ENCODE measurements at regions not wholly inside any gene's neighbourhood (a gene's known extent, or its start where the extent isn't known, plus 50 kb on each side); places are given as distances from the start of the nearest gene placed in this dataset.

DNA sequence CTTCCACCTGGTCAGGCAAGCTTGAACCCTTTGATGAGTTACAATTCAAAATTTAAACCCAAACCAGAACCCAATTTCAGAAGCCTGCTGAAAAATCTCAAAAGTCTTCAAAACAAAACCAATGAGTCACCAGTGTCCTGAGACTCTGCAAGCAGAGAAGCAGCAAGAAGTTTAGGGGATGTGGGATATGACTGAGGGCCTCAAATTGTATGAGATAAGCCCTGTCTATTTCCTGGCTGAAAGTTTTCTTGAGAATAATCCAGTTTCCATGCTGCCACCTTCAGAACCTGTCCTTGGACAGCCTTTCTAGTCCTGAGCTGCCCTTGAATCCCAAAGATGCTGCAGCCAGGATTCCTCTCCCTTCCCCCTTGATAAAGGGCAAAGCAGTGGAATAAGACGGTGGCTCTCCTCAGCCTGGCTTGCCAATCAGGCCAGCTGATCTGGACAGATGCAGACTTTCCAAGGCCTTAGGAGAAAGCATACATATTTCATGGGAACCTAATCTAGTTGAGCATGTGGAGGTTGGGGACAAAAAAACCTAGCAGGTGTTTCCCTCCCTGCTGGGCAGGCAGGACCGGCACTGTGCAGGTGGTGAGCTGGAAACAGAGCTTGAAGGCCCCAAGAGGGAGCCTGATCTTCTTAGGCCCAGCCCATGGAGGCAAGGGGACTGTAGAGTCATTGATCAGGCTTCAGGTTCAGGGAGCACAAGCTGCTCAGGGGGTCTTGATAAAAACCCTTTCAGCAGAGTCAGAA is 278.0 kb upstream of the MGAT5 start:
- H3K4me3 ChIP-seq (ENCODE audit: control insufficient read depth in 1 of 2, extremely low read depth in 1 of 2, low read length in 1 of 2): no peak overlapping the region
- H3K27ac ChIP-seq (ENCODE audit: low read length): no peak overlapping the region
- POLR2A ChIA-PET: interaction anchor here (0.6 kb wide), 3 partner anchors 89 to 529 kb away, joined by 3 to 8 read pairs (median 4); no protein-coding TSS in a partner anchor
- ATAC-seq (replicated peaks in 1 of 4) (no peak), DNase-seq (no peak)
- CTCF ChIA-PET: interaction anchor here in 1 of 2 donors (0.7 kb wide), 1 partner anchor 440 kb away, joined by 3 read pairs; no protein-coding TSS in a partner anchor
- Mint-ChIP-seq H3K36me3 (no peaks in the 10 kb centered on the region), H3K27me3 (peaks cover 8% of the 10 kb centered on the region in 2 donors), H3K27ac (no peak overlapping the region), H3K9me3 (no peaks in the 10 kb centered on the region), H3K4me3 (no peak overlapping the region), H3K4me1 (no peaks in the 10 kb centered on the region)
- no peaks in the 10 kb centered on the region for H3K27me3 ChIP-seq (replicated peaks in 1 of 2; ENCODE audit: control insufficient read depth in 2 of 2, extremely low read depth in 1 of 2, insufficient read depth in 2 of 2, low read length in 1 of 2)
- H3K9me3 ChIP-seq: no peaks in the 10 kb centered on the region
- no peaks in the 10 kb centered on the region for H3K36me3 ChIP-seq (ENCODE audit: control insufficient read depth in 2 of 2, extremely low read depth in 1 of 2, insufficient read depth in 1 of 2, low read length in 1 of 2)
- H3K4me1 ChIP-seq (ENCODE audit: control insufficient read depth in 1 of 2, extremely low read depth in 1 of 2, insufficient read depth in 2 of 2, low read length in 2 of 2): no peaks in the 10 kb centered on the region
- 0% methylated on average over 1 of the region's 2 CpGs for WGBS (ENCODE audit: insufficient coverage)

DNA sequence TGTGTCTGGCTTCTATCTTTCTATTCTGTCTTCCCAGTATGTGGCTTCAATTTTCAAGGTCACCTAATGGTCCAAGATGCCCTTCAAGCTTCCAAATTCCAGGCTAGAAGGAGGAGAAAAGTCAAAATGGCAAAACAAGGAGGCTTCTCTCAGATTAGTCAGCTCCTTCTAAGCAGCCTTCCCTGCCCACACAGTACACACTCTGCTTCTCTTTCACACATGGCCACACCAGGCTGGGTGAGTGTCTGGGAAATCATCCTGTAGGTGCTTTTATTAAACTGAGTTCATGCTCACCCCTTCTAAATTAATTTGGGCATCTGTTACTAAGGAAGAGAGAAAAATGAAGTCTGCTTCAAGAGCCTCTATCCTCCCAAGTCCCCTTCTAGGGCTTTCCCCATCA is 277.2 kb upstream of the MGAT5 start:
- Mint-ChIP-seq H3K9me3 (no peaks in the 10 kb centered on the region), H3K27me3 (peaks cover 4 to 5% of the 10 kb centered on the region in 2 donors), H3K36me3 (no peaks in the 10 kb centered on the region), H3K27ac (no peak overlapping the region), H3K4me3 (no peak overlapping the region), H3K4me1 (no peaks in the 10 kb centered on the region)
- DNase-seq: no peak
- Histone ChIP-seq H3K4me1 (ENCODE audit: control insufficient read depth in 1 of 2, extremely low read depth in 1 of 2, insufficient read depth in 2 of 2, low read length in 2 of 2) (no peaks in the 10 kb centered on the region), H3K36me3 (ENCODE audit: control insufficient read depth in 2 of 2, extremely low read depth in 1 of 2, insufficient read depth in 1 of 2, low read length in 1 of 2) (no peaks in the 10 kb centered on the region), H3K9me3 (no peaks in the 10 kb centered on the region), H3K27ac (ENCODE audit: low read length) (no peak overlapping the region), H3K4me3 (ENCODE audit: control insufficient read depth in 1 of 2, extremely low read depth in 1 of 2, low read length in 1 of 2) (no peak overlapping the region), H3K27me3 (replicated peaks in 1 of 2; ENCODE audit: control insufficient read depth in 2 of 2, extremely low read depth in 1 of 2, insufficient read depth in 2 of 2, low read length in 1 of 2) (no peaks in the 10 kb centered on the region)
- ChIA-PET CTCF (interaction anchor here in 1 of 2 donors (0.7 kb wide), 1 partner anchor 440 kb away, joined by 3 read pairs; no protein-coding TSS in a partner anchor), POLR2A (interaction anchor here (0.6 kb wide), 2 partner anchors 113 to 529 kb away, joined by 3 to 8 read pairs; no protein-coding TSS in a partner anchor)
- ATAC-seq (replicated peaks in 1 of 4): no peak

DNA sequence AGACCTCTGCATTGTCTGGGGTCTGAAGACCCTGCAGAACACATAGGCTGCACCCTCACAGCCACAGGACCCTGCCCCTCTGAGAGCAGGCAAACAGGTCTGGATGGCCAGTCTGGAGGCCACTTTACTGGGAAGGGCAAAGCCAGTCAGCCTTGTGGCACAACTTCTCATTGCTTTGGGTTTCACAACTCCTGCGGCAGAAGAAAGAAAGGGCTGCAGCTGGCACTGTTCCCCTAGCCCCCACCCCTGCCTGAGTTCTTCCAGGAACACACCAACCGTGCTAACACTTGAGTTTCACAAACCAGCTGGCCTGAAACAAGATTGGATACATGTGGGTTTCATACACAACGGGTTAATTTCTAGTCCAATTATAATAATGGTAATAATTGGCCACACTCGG is 276.5 kb upstream of the MGAT5 start:
- Mint-ChIP-seq H3K36me3 (no peaks in the 10 kb centered on the region), H3K9me3 (no peaks in the 10 kb centered on the region), H3K27me3 (peaks cover 0 to 5% of the 10 kb centered on the region in 2 donors), H3K27ac (no peak overlapping the region), H3K4me1 (no peaks in the 10 kb centered on the region), H3K4me3 (no peak overlapping the region)
- H3K4me1 ChIP-seq (ENCODE audit: control insufficient read depth in 1 of 2, extremely low read depth in 1 of 2, insufficient read depth in 2 of 2, low read length in 2 of 2): no peaks in the 10 kb centered on the region
- DNase-seq: no peak
- H3K27me3 ChIP-seq (replicated peaks in 1 of 2; ENCODE audit: control insufficient read depth in 2 of 2, extremely low read depth in 1 of 2, insufficient read depth in 2 of 2, low read length in 1 of 2): no peaks in the 10 kb centered on the region
- no peak for ATAC-seq (replicated peaks in 1 of 4)
- H3K36me3 ChIP-seq (ENCODE audit: control insufficient read depth in 2 of 2, extremely low read depth in 1 of 2, insufficient read depth in 1 of 2, low read length in 1 of 2): no peaks in the 10 kb centered on the region
- no peak overlapping the region for H3K27ac ChIP-seq (ENCODE audit: low read length)
- WGBS (ENCODE audit: insufficient coverage): no CpG with 5 or more reads among the region's 4 CpGs
- ChIA-PET CTCF (no interaction called here), POLR2A (no interaction called here)
- no peaks in the 10 kb centered on the region for H3K9me3 ChIP-seq
- H3K4me3 ChIP-seq (ENCODE audit: control insufficient read depth in 1 of 2, extremely low read depth in 1 of 2, low read length in 1 of 2): no peak overlapping the region

DNA sequence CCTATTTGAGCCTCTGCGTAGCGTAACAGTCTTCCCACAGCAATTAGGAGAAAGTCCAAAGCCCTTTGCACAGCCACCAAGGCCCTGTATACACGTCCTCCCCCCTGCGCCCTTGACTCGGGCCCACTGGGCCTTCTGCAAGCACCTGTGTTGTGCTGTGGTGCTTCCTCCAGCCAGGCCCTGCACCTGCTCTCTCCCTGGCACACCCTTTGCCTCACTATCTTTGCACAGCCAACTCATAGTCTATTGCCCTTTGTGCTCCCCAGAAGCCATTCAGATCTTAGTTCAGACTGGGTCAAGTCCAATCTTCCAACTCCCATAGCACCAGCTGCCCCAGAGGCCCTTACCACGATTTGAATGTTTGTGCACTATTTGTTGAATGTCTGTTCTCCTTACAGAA is 271.6 kb upstream of the MGAT5 start:
- ChIA-PET CTCF (no interaction called here), POLR2A (no interaction called here)
- Histone ChIP-seq H3K36me3 (ENCODE audit: control insufficient read depth in 2 of 2, extremely low read depth in 1 of 2, insufficient read depth in 1 of 2, low read length in 1 of 2) (no peaks in the 10 kb centered on the region), H3K27me3 (replicated peaks in 1 of 2; ENCODE audit: control insufficient read depth in 2 of 2, extremely low read depth in 1 of 2, insufficient read depth in 2 of 2, low read length in 1 of 2) (peaks cover 0 to 2% of the 10 kb centered on the region in 2 experiments), H3K27ac (ENCODE audit: low read length) (no peak overlapping the region), H3K4me3 (ENCODE audit: control insufficient read depth in 1 of 2, extremely low read depth in 1 of 2, low read length in 1 of 2) (no peak overlapping the region), H3K9me3 (no peaks in the 10 kb centered on the region), H3K4me1 (ENCODE audit: control insufficient read depth in 1 of 2, extremely low read depth in 1 of 2, insufficient read depth in 2 of 2, low read length in 2 of 2) (no peaks in the 10 kb centered on the region)
- WGBS (ENCODE audit: insufficient coverage): 66% methylated on average over 5 of the region's 6 CpGs
- Mint-ChIP-seq H3K36me3 (no peaks in the 10 kb centered on the region), H3K9me3 (no peaks in the 10 kb centered on the region), H3K27ac (no peak overlapping the region), H3K27me3 (peaks cover 0 to 4% of the 10 kb centered on the region in 2 donors), H3K4me3 (no peak overlapping the region), H3K4me1 (no peaks in the 10 kb centered on the region)
- ATAC-seq (replicated peaks in 1 of 4): no peak
- no peak for DNase-seq

DNA sequence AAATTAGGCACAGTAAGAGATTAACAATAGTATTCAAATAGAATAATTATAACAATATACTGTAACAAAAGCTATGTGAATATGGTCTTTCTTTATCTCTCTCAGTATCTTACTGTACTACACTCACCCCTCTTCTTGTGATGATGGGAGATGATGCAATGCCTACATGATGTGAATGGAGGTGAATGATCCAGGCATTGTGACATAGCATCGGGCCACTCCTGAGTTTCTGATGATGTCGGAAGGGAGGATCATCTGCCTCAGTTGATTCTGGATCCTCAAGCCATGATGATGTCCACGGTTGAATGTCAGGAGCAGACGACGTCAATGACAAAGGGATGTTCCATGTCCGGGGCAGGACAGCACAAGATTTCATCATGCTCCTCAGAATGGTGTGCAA is 268.3 kb upstream of the MGAT5 start:
- H3K27me3 ChIP-seq (replicated peaks in 1 of 2; ENCODE audit: control insufficient read depth in 2 of 2, extremely low read depth in 1 of 2, insufficient read depth in 2 of 2, low read length in 1 of 2): peaks cover 0 to 13% of the 10 kb centered on the region in 2 experiments
- Mint-ChIP-seq H3K27ac (no peak overlapping the region), H3K4me3 (no peak overlapping the region), H3K36me3 (no peaks in the 10 kb centered on the region), H3K27me3 (peaks cover 13 to 20% of the 10 kb centered on the region in 2 donors), H3K4me1 (no peaks in the 10 kb centered on the region), H3K9me3 (no peaks in the 10 kb centered on the region)
- H3K4me3 ChIP-seq (ENCODE audit: control insufficient read depth in 1 of 2, extremely low read depth in 1 of 2, low read length in 1 of 2): no peak overlapping the region
- H3K9me3 ChIP-seq: no peaks in the 10 kb centered on the region
- ATAC-seq (replicated peaks in 1 of 4) (no peak), DNase-seq (no peak)
- H3K36me3 ChIP-seq (ENCODE audit: control insufficient read depth in 2 of 2, extremely low read depth in 1 of 2, insufficient read depth in 1 of 2, low read length in 1 of 2): no peaks in the 10 kb centered on the region
- no peak overlapping the region for H3K27ac ChIP-seq (ENCODE audit: low read length)
- WGBS (ENCODE audit: insufficient coverage): 89% methylated on average over 5 of the region's 6 CpGs
- ChIA-PET CTCF (no interaction called here), POLR2A (no interaction called here)
- no peaks in the 10 kb centered on the region for H3K4me1 ChIP-seq (ENCODE audit: control insufficient read depth in 1 of 2, extremely low read depth in 1 of 2, insufficient read depth in 2 of 2, low read length in 2 of 2)

DNA sequence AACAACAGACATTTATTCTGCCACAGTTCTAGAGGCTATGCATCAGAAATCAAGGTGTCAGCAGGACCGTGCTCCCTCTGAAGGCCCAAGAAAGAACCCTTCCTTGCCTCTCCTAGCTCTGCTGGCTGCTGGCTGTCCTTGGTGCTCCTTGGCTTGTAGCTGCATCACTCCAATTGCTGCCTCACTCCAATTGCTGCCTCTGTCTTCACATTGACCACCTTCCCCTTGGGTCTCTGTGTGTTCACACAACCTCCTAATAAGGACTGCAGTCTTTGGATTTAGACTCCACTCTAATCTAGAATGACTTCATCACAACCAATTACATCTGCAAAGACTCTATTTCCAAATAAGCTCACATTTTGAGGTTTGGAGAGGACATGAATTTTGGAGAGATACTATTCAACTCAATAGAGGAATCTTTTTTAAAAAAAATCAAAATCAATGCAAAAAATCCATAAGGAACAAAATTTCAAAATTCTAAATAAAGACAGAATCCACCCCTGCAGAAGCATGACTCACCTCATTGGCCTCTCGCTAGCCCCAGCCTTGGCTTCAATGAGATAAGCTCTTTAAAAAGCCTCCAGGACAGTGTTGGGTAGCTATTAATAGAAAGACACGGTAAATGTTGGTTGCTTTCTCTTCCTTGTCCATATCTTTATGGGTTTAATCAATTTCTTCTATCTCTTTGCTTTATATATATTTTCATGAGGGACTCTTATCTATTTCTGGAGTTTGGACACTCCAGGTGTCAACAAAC is 267.6 kb upstream of the MGAT5 start:
- ATAC-seq (replicated peaks in 1 of 4) (no peak), DNase-seq (no peak)
- Mint-ChIP-seq H3K9me3 (no peaks in the 10 kb centered on the region), H3K4me3 (no peak overlapping the region), H3K4me1 (no peaks in the 10 kb centered on the region), H3K27ac (no peak overlapping the region), H3K36me3 (no peaks in the 10 kb centered on the region), H3K27me3 (peaks cover 13 to 26% of the 10 kb centered on the region in 2 donors)
- Histone ChIP-seq H3K4me3 (ENCODE audit: control insufficient read depth in 1 of 2, extremely low read depth in 1 of 2, low read length in 1 of 2) (no peak overlapping the region), H3K27me3 (replicated peaks in 1 of 2; ENCODE audit: control insufficient read depth in 2 of 2, extremely low read depth in 1 of 2, insufficient read depth in 2 of 2, low read length in 1 of 2) (peaks cover 0 to 14% of the 10 kb centered on the region in 2 experiments), H3K9me3 (no peaks in the 10 kb centered on the region), H3K27ac (ENCODE audit: low read length) (no peak overlapping the region), H3K36me3 (ENCODE audit: control insufficient read depth in 2 of 2, extremely low read depth in 1 of 2, insufficient read depth in 1 of 2, low read length in 1 of 2) (no peaks in the 10 kb centered on the region), H3K4me1 (ENCODE audit: control insufficient read depth in 1 of 2, extremely low read depth in 1 of 2, insufficient read depth in 2 of 2, low read length in 2 of 2) (no peaks in the 10 kb centered on the region)
- ChIA-PET CTCF (no interaction called here), POLR2A (no interaction called here)
- 77% methylated on average over 1 of the region's 3 CpGs for WGBS (ENCODE audit: insufficient coverage)

All from T-cell (primary cell).